LNCAP (cell line): ENCODE measurements at regions not wholly inside any gene's neighbourhood (a gene's known extent, or its start where the extent isn't known, plus 50 kb on each side); places are given as distances from the start of the nearest gene placed in this dataset.

Experiments used
- CTCF ChIP-seq: fragments of 450-650 bp; IDR thresholded peaks from 2 replicates; pipeline ENCODE4 v1.5.1; 2017; ENCODE audit warnings: mild to moderate bottlenecking

- no peak for TF ChIP-seq CTCF
These were observed 852.4 kb downstream of the SORCS1 start for GRCh38 chr10:106312087-106312486.

GRCh38 chr10:106311590-106311989 lies 852.9 kb downstream of the SORCS1 start:
- TF ChIP-seq CTCF: no peak

- no peak for TF ChIP-seq CTCF
These were observed 853.9 kb downstream of the SORCS1 start for GRCh38 chr10:106310596-106310995.

- no peak for TF ChIP-seq CTCF
These were observed 855.1 kb downstream of the SORCS1 start for GRCh38 chr10:106309376-106309775.

- TF ChIP-seq CTCF: no peak
These were observed 856.2 kb downstream of the SORCS1 start for GRCh38 chr10:106308284-106308683.

GRCh38 chr10:106304056-106304455 lies 860.5 kb downstream of the SORCS1 start:
- no peak for TF ChIP-seq CTCF

GRCh38 chr10:106302961-106303360 lies 861.5 kb downstream of the SORCS1 start:
- no peak for TF ChIP-seq CTCF

- no peak for TF ChIP-seq CTCF
These were observed 863.4 kb downstream of the SORCS1 start for GRCh38 chr10:106301146-106301545.
